Suprapubic skin (tissue), 4 donors: ENCODE measurements at regions not wholly inside any gene's neighbourhood (a gene's known extent, or its start where the extent isn't known, plus 50 kb on each side); places are given as distances from the start of the nearest gene placed in this dataset.

Source experiments
- DNase-seq, 2 donors: peaks; one replicate each; pipeline ENCODE4 v3.0.0-alpha.2; 2019; ENCODE audit warnings: low spot score in 2 of 2
- H3K27ac ChIP-seq: fragments of 200-600 bp; sonication (generic); one replicate; pipeline ENCODE4 v1.5.1; 2019
- H3K27me3 ChIP-seq: fragments of 200-600 bp; sonication (generic); one replicate; pipeline ENCODE4 v1.5.1; 2019
- H3K36me3 ChIP-seq: fragments of 200-600 bp; sonication (generic); one replicate; pipeline ENCODE4 v1.5.1; 2019
- H3K4me1 ChIP-seq: fragments of 200-600 bp; sonication (generic); one replicate; pipeline ENCODE4 v1.5.1; 2019
- H3K4me3 ChIP-seq: fragments of 200-600 bp; sonication (generic); one replicate; pipeline ENCODE4 v1.5.1; 2019; ENCODE audit warnings: mild to moderate bottlenecking
- H3K9me3 ChIP-seq: fragments of 200-600 bp; sonication (generic); one replicate; pipeline ENCODE4 v1.5.1; 2019
- EP300 ChIP-seq: sonication (generic); formaldehyde crosslinking; IDR thresholded peaks from one replicate; pipeline ENCODE4 v1.6.1; 2017; ENCODE audit warnings: antibody characterized with exemption
- POLR2A ChIP-seq, 2 donors: fragments of 450-650 bp; IDR thresholded peaks; one replicate each; pipeline ENCODE4 v1.6.1; 2017; ENCODE audit warnings: antibody characterized with exemption in 2 of 2, mild to moderate bottlenecking in 2 of 2, moderate library complexity in 2 of 2
- POLR2AphosphoS5 ChIP-seq, 3 donors: sonication (generic); formaldehyde crosslinking; IDR thresholded peaks; one replicate each; pipeline ENCODE4 v1.6.1; 2017; ENCODE audit warnings: antibody characterized with exemption in 3 of 3
- WGBS: methylation state at CpG from one replicate; pipeline ENCODE4 v1.1.5; 2018; 5-methylcytosine and 5-hydroxymethylcytosine counted together
- TF ChIP-seq, protein P1 (sequence below), 2 donors: fragments of 200-600 bp in 1 of 2; fragments of 450-650 bp in 1 of 2; sonication (generic) in 1 of 2; IDR thresholded peaks; one replicate each; pipeline ENCODE4 v1.5.1; 2016 to 2019; ENCODE audit warnings: antibody characterized with exemption in 2 of 2, mild to moderate bottlenecking in 1 of 2, moderate library complexity in 1 of 2

DNA sequence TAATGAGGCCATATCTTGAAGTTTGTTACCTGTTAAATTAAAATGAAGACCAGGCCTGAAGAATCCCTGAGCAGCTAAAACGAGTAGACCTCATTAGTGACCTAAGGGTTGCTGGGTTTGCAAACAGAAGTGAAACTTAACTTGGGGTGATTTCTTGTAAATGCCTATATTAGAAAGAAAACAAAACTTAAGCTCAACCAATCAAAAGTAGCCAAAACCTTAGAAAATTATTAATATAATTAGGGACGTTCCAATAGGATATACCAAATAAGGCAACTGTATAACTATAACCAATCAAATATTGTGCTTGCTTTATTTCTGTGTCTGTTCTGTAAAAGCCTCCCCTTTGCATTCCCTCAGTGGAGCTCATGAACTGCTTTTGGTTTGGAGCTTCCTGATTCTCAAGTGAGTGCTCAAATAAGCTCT, 137.9 kb upstream of the VRK2 start:
- no peaks in the 10 kb centered on the region for H3K4me1 ChIP-seq
- no peaks in the 10 kb centered on the region for H3K27me3 ChIP-seq
- DNase-seq, result no peak
- no peak overlapping the region for H3K4me3 ChIP-seq
- no peaks in the 10 kb centered on the region for H3K36me3 ChIP-seq
- TF ChIP-seq, protein P1, sequence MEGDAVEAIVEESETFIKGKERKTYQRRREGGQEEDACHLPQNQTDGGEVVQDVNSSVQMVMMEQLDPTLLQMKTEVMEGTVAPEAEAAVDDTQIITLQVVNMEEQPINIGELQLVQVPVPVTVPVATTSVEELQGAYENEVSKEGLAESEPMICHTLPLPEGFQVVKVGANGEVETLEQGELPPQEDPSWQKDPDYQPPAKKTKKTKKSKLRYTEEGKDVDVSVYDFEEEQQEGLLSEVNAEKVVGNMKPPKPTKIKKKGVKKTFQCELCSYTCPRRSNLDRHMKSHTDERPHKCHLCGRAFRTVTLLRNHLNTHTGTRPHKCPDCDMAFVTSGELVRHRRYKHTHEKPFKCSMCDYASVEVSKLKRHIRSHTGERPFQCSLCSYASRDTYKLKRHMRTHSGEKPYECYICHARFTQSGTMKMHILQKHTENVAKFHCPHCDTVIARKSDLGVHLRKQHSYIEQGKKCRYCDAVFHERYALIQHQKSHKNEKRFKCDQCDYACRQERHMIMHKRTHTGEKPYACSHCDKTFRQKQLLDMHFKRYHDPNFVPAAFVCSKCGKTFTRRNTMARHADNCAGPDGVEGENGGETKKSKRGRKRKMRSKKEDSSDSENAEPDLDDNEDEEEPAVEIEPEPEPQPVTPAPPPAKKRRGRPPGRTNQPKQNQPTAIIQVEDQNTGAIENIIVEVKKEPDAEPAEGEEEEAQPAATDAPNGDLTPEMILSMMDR (IDR thresholded peaks at IDR 0.05), result no peak
- no peak for TF ChIP-seq POLR2A (IDR thresholded peaks at IDR 0.05)
- TF ChIP-seq EP300, result no peak
- TF ChIP-seq POLR2AphosphoS5 (IDR thresholded peaks at IDR 0.05), result no peak
- 46% methylated on average over 2 of the region's 2 CpGs for WGBS
- no peak overlapping the region for H3K27ac ChIP-seq
- H3K9me3 ChIP-seq, result no peaks in the 10 kb centered on the region

DNA sequence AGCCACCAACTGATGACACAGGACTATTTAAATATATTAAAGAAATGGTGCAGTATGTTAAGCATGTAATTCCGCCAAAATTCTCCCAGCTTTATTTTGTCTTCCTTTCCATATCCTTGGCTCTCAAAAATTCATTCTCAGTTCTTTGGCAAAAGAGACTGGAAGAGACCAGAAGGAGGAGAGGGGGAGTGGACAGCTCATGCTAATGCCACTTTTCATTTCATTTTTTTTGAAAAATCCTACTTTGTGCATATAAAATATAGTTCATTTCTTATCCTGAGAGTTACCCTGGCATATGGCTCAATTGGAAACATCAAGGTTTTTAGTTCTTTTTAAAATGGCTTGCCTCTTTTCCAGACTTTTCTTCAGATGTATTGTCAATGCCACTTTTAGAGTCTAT, 128.5 kb upstream of the VRK2 start:
- Histone ChIP-seq H3K9me3 (no peaks in the 10 kb centered on the region), H3K27ac (no peak overlapping the region), H3K4me1 (no peaks in the 10 kb centered on the region), H3K27me3 (no peaks in the 10 kb centered on the region), H3K4me3 (no peak overlapping the region), H3K36me3 (no peaks in the 10 kb centered on the region)
- DNase-seq, result no peak
- WGBS, result 88% methylated on average over 1 of the region's 1 CpG
- no peak for TF ChIP-seq POLR2A (IDR thresholded peaks at IDR 0.05)
- TF ChIP-seq, protein P1 (IDR thresholded peaks at IDR 0.05), result no peak
- no peak for TF ChIP-seq POLR2AphosphoS5 (IDR thresholded peaks at IDR 0.05)
- TF ChIP-seq EP300, result no peak

DNA sequence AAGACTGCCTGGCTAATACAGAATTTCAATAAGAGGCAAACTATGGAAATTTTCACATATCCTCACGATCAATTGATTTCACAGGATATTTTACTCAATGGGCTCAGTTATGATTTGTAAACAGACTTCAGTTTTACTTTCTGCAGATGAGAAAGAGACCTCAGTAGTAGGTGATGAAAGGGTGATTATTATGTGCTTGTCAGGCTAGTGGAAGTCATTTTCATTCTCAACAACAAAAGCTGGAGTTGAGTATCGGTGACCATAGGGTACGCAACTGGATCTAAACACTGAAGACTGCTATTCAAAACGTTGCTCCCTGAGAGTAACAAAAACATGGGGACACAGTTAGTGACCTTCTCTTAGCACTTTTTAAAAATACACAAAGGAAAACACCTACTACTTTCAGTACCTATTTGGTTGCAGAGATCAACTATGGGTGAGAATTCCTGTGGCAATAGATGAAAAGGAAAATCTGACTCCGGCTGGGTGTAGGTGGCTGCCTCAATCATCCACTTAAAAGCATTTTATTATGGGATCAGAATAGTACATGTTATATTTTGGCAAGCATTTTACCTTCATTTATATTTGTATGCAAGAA, 126.2 kb upstream of the VRK2 start:
- WGBS, result 80% methylated on average over 5 of the region's 5 CpGs
- DNase-seq, result no peak
- Histone ChIP-seq H3K4me3 (no peak overlapping the region), H3K27ac (no peak overlapping the region), H3K9me3 (no peaks in the 10 kb centered on the region), H3K36me3 (no peaks in the 10 kb centered on the region), H3K4me1 (no peaks in the 10 kb centered on the region), H3K27me3 (no peaks in the 10 kb centered on the region)
- TF ChIP-seq POLR2AphosphoS5 (IDR thresholded peaks at IDR 0.05) (no peak), POLR2A (IDR thresholded peaks at IDR 0.05) (no peak), EP300 (no peak)
- TF ChIP-seq, protein P1 (IDR thresholded peaks at IDR 0.05), result no peak

DNA sequence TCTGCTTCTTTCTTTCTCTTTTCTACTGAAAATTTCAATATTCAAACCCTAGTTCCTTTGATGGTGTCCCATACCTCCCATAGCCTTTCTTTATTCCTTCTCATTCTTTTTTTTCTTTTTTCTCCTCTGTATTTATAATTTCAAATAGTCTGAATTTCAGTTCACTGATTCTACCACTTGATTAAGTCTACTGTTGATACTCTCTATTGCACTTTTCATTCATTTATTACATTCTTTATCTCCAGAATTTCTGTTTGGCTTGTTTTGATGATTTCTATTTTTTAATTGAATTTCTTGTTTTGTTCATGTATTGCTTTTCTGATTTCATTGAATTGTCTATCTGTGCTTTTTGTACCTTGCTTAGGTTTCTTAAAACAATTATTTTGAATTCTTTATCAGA, 111.9 kb upstream of the VRK2 start:
- Histone ChIP-seq H3K36me3 (no peaks in the 10 kb centered on the region), H3K4me1 (no peaks in the 10 kb centered on the region), H3K4me3 (no peak overlapping the region), H3K27ac (no peak overlapping the region), H3K9me3 (peaks cover 21% of the 10 kb centered on the region), H3K27me3 (no peaks in the 10 kb centered on the region)
- no peak for TF ChIP-seq POLR2AphosphoS5 (IDR thresholded peaks at IDR 0.05)
- TF ChIP-seq, protein P1 (IDR thresholded peaks at IDR 0.05), result no peak
- no peak for TF ChIP-seq POLR2A (IDR thresholded peaks at IDR 0.05)
- TF ChIP-seq EP300, result no peak
- no peak for DNase-seq

DNA sequence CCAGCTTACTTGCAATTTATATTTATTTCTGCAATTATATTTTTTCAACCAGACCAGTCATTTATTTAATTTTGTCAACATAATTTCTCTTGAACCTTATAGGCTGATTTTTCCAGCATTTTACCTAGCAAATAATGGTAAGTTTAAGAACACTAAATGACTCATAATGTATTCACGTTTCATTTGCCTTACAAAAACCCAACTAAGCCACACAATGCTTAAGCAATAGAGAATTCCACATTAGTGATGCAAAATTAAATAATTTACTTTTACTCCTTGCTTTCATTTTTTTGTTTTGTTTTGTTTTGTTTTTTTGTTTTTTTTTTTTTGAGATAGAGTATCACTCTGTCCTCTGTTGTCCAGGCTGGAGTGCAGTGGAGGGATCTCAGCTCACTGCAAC, 110.4 kb upstream of the VRK2 start:
- WGBS, result 83% methylated on average over 1 of the region's 1 CpG

More for the DNA sequence above, 110.4 kb upstream of the VRK2 start:
- Histone ChIP-seq H3K36me3 (no peaks in the 10 kb centered on the region), H3K27me3 (no peaks in the 10 kb centered on the region), H3K4me1 (no peaks in the 10 kb centered on the region), H3K27ac (no peak overlapping the region), H3K9me3 (peaks cover 21% of the 10 kb centered on the region), H3K4me3 (no peak overlapping the region)
- DNase-seq, result no peak
- TF ChIP-seq POLR2AphosphoS5 (IDR thresholded peaks at IDR 0.05) (no peak), EP300 (no peak), POLR2A (IDR thresholded peaks at IDR 0.05) (no peak)
- TF ChIP-seq, protein P1 (IDR thresholded peaks at IDR 0.05), result no peak
